ENCODE measurements at regions not wholly inside any gene's neighbourhood (a gene's known extent, or its start where the extent isn't known, plus 50 kb on each side); places are given as distances from the start of the nearest gene placed in this dataset.
"Not testable (repeated sequence)": the region's sequence is repeated elsewhere in the genome, so short reads cannot be mapped to it uniquely, and the experiment has no call there.

DNA sequence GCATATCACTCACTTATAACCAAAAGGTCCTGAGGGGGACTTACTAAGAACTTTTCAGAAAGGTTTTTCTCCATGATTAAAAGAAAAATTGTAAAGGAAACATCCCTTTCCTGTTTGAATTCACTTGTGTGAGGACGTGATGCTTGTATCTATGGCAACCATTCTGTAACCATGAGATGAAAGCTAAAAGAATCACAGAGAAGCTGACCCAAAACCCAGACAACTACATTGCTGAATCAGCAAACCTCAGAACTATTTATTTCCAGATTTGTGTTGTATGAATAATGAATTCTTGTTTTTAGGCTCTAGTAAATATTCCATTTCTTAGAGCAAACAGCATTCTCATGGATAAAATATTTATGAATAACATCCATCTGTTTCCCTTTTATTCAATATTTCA is 91.2 kb downstream of the RCHY1 start:
- DNase-seq (ENCODE audit: low read depth) = no peak

DNA sequence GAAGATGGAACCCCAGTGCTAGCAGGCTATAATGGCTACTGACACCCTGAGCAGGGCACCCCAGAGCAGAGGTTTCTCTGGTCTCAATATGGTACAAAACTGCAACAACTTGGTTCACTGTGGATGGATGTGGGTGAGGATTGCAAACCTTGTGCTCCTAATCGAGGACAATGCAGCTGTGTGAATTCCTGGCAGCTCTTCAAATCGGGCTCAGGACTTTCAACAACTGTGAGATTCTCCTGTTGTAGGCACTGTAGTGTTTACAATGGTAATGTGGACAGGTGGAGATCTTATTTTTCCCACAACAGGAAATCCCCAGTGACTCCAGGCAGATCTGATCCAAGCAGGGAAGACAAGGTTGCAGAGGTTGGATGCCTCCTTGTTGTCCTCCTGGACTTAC is 101.5 kb downstream of the RCHY1 start:
- DNase-seq (ENCODE audit: low read depth) = no peak

DNA sequence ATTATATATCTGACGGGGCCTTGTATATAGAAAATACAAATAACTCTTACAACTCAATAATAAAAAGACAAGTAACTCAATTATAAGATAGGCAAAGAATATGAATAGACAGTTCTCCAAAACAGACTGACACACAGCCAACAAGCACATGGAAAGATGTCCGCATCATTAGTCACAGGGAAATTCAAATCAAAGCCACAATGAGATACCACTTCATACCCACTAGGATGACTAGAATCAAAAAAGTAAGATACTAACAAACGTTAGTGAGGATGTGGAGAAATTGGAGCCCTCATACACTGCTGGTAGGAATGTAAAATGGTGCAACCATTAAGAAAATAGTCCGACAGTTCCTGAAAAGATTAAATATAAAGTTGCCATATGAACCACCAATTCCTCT is 115.7 kb downstream of the RCHY1 start:
- no peak for DNase-seq (ENCODE audit: low read depth)

DNA sequence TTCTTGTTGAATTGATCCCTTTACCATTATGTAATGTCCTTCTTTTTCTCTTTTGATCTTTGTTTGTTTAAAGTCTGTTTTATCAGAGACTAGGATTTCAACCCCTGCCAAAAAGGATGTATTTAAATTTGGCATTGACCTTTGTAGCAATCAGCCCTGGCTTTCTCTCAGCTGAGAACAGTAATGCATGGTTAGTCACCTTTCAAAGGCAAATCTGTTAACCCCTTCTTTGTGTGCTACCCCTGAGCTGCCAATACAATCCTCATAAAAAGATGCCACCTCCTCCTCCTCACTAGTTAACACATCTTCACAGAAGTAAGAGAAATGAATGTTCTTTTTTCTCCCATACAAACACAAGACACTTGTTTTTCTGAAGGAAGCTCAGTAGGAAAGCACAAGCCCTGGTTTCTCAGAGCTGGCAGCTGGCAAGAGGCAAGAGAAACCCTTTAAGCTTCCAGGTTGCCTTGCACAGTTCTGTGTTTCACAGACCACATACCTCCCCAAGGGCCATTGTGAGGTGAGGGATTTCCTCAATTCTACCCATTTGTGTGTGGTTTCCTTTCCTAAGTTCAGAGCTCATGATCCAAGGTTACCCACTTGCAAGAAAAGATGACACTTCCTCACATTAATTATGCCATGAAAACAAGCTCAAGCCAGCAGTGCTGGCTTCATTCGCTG is 122.6 kb downstream of the RCHY1 start:
- no peak for DNase-seq (ENCODE audit: low read depth)

DNA sequence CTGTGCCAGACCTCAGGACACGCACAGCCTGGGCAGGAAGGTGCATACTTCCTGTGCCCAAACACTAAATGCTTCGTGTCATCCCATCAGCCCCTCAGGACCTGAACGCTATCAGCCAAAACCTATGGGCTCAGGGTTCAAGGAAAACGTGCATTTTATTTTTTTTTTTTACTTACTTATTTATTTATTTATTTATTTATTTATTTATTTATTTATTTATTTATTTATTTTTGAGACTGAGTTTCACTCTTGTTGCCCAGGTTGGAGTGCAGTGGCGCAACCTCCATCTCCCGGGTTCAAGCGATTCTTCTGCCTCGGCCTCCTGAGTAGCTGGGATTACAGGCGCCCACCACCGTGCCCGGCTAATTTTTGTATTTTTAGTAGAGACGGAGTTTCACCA is 127.8 kb downstream of the RCHY1 start:
- DNase-seq (ENCODE audit: low read depth) = not testable (repeated sequence)

DNA sequence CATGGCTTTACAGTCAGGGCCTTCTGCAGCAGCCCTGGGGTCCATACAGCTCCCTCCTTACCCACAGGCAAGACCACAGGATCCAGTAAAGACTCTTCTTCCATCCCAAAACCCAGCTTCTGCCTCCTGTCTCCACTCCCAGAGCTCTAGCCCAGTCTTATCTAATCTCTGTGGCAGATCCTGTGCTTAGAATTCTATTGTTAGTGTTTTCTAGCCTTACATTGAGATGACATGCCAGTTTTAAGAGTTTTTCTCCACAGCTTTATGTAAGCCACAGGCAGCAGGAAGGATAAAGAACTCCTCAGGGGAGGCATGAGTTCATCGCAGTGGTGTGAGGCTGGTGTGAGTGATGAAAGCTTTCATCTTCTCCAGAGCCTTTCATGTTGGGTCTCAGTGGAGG is 129.1 kb downstream of the RCHY1 start:
- no peak for DNase-seq (ENCODE audit: low read depth)

DNA sequence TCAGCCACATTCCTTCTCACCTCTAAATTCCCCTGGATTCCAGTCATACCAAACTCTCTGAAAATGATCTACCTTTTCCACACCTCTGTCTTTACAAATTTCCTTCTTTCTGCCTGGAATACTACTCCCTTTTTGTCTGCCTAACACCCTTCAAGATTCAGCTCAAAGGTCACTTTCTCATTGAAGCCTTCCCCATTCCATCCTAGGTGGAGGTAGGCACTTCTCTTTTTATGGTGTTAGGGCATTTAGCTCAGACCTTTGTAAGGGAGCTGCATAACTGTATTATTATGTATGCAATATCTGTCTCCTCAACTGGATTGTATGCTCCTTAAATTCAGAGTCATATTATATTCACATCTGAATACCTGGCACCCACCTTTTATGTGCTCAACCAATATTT is 137.7 kb downstream of the RCHY1 start:
- DNase-seq (ENCODE audit: low read depth) = no peak

DNA sequence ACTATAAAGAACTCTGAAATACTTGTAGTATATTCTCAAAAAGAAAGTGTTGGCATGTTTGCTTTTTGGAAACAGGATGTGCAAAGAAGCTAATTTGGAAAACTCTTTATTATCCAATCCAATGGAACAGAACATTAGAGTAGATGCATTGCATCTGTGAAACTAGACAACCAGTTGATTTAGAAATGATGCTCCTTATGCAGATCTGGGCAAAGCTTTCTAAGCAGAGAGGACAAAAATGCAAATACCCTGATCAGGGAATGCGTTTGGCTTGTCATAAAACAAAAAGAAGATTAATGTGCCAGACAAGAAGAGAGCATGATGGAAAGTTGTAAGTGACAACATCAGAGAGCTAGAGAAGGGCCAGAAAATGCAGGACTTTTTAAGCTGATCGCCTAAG is 142.3 kb downstream of the RCHY1 start:
- DNase-seq (ENCODE audit: low read depth) = no peak

DNA sequence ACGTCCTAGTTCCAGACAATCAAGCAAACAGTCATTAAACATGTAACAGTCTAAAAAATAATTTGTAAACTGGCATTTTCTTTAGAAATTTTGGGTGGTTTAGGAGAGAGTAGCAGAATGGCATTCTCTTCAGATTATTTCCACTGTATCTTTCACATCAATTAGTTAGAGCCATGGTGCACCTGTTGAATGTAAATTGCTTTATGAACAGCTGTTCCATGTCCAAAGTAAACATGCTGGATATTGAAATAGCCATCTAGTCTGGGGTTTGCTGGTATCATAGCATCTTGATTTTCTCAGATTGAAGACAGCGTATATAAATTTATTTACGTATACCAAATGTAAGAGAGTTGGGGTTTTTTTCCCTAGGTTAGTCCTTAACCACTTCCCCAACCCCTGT is 143.6 kb downstream of the RCHY1 start:
- DNase-seq (ENCODE audit: low read depth) = no peak

DNA sequence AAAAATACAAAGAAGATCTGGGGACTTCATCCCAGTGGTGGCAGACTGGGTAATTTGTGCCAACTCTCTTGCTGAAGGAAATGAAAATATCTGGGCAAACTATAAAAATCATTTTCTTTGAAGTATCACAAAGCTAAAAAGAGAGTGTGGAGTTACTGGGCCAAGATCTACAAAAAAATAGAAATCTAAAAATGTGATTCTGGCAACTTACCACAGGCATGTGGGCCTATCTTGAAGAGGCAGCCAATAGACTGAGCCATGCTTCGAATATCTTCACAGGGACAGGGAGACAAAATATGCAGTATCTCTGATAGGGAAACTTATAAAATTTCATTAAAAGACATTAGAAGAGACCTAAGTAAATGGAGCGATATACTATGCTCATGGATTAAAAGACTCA is 168.8 kb downstream of the RCHY1 start:
- DNase-seq (ENCODE audit: low read depth) = peak; percentile 8

DNA sequence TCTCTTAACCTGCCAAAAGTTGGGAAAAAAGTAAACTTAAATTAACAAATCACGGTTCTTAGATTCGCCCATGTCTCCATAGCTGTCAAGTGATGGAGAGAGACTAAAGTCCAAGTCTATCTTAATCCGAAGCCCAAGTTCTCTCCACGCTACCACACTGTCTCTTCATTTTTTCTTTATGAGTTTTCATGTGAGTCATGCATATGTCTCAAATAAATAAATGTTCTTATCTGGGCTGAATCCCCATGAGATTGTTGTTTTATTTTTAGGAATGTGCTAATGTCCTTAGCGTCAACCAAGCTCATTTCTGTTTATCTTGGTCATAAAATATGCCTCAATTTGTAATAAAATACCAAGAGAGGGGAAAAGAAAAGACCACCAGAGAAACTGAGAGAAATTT is 169.3 kb downstream of the RCHY1 start:
- peak; percentile 37 for DNase-seq (ENCODE audit: low read depth)

DNA sequence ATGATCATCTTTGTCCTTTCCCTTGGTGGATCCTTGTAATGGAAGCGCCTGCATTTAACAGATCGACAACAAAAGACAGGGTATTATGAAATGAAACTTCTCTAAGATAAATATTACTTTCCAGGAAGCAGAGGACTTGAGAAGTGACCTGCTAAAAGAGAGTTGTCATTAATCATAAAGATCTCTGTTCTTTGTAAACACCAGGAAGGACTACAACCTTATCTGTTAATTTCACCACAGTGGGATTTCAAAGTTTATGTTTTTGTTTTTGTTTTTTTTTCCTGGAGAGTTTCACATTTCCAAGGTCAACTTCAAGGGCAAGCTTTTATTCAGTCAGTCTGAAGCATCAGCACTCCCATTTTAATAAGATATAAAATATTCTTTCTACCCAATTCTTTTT is 170.9 kb downstream of the RCHY1 start:
- DNase-seq (ENCODE audit: low read depth) = no peak

DNA sequence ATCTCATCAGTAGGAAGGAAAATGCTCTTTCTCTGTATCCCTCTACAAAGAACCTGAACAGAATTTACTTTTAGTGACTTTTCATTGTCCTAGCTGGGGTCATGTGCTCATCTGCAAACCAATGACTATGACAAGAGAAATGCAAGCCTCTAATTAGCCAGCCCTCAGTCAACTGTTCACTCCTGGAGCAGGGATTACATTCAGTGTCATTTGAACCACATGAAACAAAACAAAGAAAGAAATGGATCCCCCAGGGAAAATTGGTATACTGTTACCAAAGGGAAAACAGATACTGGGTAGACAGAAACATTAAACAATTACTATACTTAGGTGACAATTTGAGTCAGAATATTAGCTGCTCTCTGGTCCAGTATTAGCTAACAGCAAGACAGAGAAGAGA is 173.6 kb downstream of the RCHY1 start:
- DNase-seq (ENCODE audit: low read depth) = no peak

DNA sequence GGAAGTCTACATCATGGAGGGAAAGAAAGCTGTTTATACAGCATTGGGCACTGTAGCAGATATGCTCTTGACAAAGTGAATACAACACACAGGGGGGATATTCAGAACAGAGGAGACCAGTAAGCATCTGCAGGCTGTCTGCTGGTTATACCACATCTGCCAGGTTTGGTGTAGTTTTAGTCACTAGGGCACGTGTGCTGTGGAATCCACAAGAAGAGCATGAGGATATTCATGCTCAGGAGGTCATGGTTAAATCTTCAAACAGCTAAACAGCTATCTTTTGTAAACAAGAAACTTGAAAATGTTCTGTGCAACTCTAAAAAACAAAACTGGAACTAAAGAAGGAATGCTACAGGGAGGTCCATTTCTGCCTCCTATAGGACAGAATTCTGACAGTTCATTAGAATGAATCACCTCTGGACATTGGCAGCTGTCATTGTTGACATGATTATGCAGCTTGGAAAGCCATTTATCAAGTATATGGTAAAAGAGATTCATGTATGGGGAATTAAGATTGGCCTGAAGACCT is 175.8 kb downstream of the RCHY1 start:
- no peak for DNase-seq (ENCODE audit: low read depth)

DNA sequence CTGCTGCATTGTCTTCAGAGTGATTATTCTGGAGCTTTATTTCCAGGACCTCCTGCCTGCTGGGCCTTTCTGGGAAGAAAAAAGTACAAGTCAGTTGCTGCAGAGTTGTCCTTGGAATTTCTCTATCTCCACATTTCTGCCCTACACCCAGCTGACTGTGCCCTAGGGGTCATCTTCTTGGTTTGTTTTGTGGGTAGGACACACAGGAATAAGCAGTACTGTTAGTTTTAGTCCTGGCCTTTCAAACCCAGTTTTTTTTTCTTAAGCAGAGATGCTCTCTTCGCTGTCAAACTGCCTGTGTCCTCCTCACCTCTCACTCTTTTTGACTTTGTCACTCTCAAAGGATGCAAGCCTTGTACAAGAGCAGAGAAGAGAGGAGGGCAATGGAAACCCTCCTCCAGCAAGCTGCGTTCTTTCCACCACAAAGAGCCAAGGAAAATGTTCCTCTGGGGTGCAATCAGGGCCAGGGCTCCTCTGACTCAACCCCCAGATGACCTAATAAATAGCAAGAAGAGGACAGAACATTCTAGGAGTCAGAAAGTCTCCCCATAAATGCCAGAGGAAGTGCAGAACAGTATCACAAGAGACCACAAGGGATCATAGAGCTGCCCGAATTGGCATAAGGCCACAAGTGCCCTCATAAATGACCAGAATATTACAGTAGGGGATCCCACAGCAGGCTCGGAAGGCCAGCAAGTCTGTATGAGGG is 186.2 kb downstream of the RCHY1 start:
- DNase-seq (ENCODE audit: low read depth) = no peak

DNA sequence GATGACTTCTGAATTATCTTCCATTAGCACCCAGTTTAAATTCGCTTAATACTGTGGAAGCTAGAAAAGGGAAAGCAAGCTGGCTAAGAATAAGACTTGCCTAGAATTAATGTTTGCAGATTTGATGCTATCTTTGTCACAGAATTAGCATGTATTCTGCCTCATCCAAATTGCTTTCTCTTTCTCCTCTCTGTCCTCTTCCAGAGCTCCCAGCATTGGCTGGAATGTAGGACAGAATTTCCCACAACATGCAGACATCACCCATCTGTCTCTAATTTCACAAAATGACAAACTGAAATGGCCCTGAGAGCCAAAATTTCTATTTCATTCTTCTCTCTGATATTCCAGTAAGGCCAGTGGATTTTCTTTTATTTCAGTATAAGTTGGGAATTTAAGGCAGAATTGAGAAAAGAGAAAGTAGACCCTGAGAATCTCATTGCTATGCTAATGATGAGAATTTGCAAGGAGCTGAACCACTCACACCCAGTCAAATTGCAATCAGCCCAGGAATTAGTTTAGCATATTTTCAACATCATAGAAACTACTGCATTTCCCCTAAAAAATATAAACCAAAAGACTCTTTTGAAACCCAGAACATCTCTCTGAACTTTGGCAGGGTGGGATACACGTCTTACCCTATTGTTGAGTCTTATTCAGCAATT is 188.8 kb downstream of the RCHY1 start:
- no peak for DNase-seq (ENCODE audit: low read depth)

DNA sequence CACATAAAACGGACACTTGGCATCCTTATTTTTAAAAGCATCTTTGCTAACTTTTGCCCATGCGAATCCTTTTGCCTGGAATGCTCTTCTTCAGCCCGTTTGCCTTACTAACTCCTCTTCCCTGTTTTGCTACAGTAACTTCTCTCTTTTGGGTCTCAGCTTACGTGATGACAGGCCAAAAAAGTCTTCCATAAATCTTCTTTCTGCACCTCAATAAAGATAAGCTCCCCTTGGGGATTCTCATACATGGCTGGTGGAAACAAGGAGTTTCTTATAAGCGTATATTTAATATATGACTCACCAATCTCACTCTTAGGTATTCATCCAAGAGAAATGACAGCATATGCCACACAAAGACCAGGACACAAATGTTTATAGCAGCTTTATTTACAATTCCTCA is 192.7 kb downstream of the RCHY1 start:
- no peak for DNase-seq (ENCODE audit: low read depth)

DNA sequence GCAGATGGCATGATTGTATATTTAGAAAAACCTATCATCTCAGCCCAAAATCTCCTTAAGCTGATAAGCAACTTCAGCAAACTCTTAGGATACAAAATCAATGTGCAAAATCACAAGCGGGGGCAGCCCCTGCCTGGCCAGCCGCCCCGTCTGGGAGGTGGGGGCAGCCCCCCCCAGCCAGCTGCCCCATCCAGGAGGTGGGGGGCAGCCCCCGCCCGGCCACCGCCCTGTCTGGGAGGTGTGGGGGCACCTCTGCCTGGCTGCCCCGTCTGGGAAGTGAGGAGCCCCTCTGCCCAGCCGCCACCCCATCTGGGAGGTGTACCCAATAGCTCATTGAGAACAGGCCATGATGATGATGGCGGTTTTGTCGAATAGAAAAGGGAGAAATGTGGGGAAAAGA is 196.6 kb downstream of the RCHY1 start:
- not testable (repeated sequence) for DNase-seq (ENCODE audit: low read depth)

DNA sequence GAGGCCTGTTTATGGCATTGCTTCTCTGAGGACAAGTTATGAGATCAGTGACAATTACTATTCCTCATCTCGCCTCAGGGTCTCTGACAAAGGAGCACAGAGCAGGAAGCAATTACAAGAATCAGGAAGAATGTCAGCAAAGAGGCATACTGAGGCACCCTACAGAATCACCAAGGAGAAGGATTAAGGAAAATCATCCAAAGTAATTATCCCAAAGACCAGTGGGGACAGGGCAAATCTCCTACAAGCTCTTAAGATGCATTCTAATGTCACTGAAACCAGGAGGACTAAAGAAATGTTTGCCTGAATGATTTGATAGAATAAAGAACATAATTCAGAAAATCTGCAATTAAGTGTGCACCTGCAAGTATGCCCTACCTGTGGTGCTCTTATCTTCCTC is 206.2 kb downstream of the RCHY1 start:
- DNase-seq (ENCODE audit: low read depth) = no peak

DNA sequence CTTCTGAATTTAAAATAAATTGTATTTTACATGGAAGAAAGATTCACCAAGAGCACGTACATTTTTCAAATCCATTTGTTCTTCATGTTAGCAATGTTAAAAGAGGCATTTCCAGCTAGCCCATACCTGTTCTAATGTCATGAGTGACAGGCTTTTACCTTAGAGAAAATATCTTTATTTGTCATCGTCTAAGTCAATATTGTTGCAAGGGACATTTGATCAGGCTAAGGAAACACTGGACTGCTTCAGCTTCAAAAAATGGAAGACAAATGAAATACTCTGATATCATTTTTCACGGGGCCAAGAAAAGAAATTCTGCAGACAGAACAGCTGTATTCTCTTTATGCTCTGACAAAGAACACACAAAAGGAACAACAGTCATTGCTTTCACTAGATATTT is 207.7 kb downstream of the RCHY1 start:
- DNase-seq (ENCODE audit: low read depth) = no peak

DNA sequence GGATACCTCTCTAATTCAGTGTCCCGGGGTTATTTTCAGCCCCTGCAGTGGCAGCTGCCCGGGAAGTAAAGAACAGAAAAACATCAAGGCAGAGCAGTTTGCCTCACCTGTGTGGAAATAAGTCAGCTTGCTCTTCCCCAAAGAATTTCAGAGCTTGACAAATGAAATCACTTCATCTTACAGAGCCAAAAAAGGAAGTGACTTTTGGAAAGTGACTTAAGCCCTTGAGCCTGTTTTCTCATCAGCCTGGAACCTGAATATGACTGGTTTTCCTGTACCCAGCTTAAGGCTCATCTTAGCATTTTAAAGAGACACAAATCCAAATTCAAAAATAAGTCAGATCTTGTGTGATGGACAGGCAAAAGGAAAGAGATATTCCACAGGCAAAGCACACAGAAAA is 211.6 kb downstream of the RCHY1 start:
- no peak for DNase-seq (ENCODE audit: low read depth)

DNA sequence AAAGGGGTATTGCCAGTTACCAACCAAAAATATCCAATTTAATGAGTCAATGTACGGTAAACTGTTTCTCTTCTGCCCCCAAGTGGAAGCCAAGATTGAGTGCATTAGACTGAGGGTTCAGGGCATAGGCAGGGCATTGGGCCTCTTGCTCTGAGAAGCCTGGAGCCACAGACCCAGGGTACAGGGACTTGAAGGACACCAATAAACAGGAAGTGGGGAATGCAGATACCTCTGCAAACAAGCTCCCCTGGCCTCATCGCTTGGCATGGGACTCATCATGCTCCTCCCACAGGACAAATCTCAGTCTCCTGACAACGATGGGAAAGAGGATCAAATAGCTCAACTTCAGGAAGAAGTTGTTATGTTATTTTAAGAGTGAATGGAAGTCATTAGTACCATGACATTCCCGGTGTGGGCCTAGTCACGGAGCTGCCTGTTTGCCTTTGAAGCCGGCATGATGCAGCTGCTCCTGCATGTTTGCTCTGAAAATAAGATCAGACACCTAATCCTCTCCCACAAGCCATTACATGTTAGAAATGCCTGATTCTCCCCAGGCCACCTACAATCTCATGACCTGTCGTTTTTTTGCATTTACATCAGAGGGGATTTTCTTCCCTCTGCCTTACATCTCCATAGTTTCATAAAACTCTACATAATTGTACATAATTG is 224.2 kb downstream of the RCHY1 start:
- DNase-seq (ENCODE audit: low read depth) = no peak
